Astrocyte (in vitro differentiated cells and primary cell): ENCODE measurements at regions not wholly inside any gene's neighbourhood (a gene's known extent, or its start where the extent isn't known, plus 50 kb on each side); places are given as distances from the start of the nearest gene placed in this dataset.

ENCODE experiments used
- DNase-seq: peaks from one replicate; pipeline ENCODE4 v3.0.0-alpha.2; 2010; ENCODE audit warnings: low read depth
- FAIRE-seq: peaks from 2 replicates; lab custom pipeline; 2011; peaks lifted over from hg19 to GRCh38; lab: Jason Lieb, UNC
- H2AFZ ChIP-seq: 2 replicates; pipeline ENCODE4 v1.6.0; 2012; ENCODE audit warnings: low read depth, low read length, inconsistent platforms
- H3K27ac ChIP-seq: 2 replicates; pipeline ENCODE4 v1.5.1; 2011; ENCODE audit warnings: low read depth, low read length, inconsistent platforms
- H3K27me3 ChIP-seq: 2 replicates; pipeline ENCODE4 v1.6.0; 2011; ENCODE audit warnings: low read length, inconsistent platforms; ENCODE audit not compliant: insufficient read depth
- H3K36me3 ChIP-seq: 2 replicates; pipeline ENCODE4 v1.5.1; 2011; ENCODE audit warnings: low read length, inconsistent platforms; ENCODE audit not compliant: insufficient read depth
- H3K4me1 ChIP-seq: 2 replicates; pipeline ENCODE4 v1.5.1; 2011; ENCODE audit warnings: low read length, inconsistent platforms; ENCODE audit not compliant: insufficient read depth
- H3K4me2 ChIP-seq: 2 replicates; pipeline ENCODE4 v1.6.0; 2012; ENCODE audit warnings: low read length, inconsistent platforms
- H3K4me3 ChIP-seq: 2 replicates; pipeline ENCODE4 v1.5.1; 2011; ENCODE audit warnings: low read depth, mild to moderate bottlenecking, low read length, inconsistent platforms; ENCODE audit not compliant: insufficient read depth
- H3K79me2 ChIP-seq: 2 replicates; pipeline ENCODE4 v1.6.0; 2012; ENCODE audit warnings: mild to moderate bottlenecking, low read length, inconsistent platforms; ENCODE audit not compliant: insufficient read depth
- H3K9ac ChIP-seq: 2 replicates; pipeline ENCODE4 v1.6.0; 2012; ENCODE audit warnings: mild to moderate bottlenecking, low read length, inconsistent platforms
- H3K9me3 ChIP-seq: 2 replicates; pipeline ENCODE4 v1.5.1; 2012; ENCODE audit warnings: low read depth, mild to moderate bottlenecking, low read length, inconsistent platforms; ENCODE audit not compliant: insufficient read depth
- H4K20me1 ChIP-seq: 2 replicates; pipeline ENCODE4 v1.6.0; 2012; ENCODE audit warnings: low read length, inconsistent platforms; ENCODE audit not compliant: insufficient read depth
- H3K27ac Mint-ChIP-seq: one replicate; pipeline ENCODE4 v1.8.0; 2021; ENCODE audit warnings: mild to moderate bottlenecking, mixed read lengths; ENCODE audit not compliant: unreplicated experiment
- H3K27me3 Mint-ChIP-seq: one replicate; pipeline ENCODE4 v1.8.0; 2021; ENCODE audit warnings: low read depth, mixed read lengths; ENCODE audit not compliant: unreplicated experiment
- H3K36me3 Mint-ChIP-seq: one replicate; pipeline ENCODE4 v1.8.0; 2021; ENCODE audit warnings: low read depth, mixed read lengths; ENCODE audit not compliant: unreplicated experiment
- H3K4me1 Mint-ChIP-seq: one replicate; pipeline ENCODE4 v1.8.0; 2021; ENCODE audit warnings: low read depth, mixed read lengths; ENCODE audit not compliant: unreplicated experiment
- H3K4me3 Mint-ChIP-seq: one replicate; pipeline ENCODE4 v1.8.0; 2021; ENCODE audit warnings: mild to moderate bottlenecking, moderate library complexity, mixed read lengths; ENCODE audit not compliant: unreplicated experiment
- H3K9me3 Mint-ChIP-seq: one replicate; pipeline ENCODE4 v1.8.0; 2021; ENCODE audit warnings: mild to moderate bottlenecking, mixed read lengths; ENCODE audit not compliant: unreplicated experiment
- CTCF ChIP-seq: IDR thresholded peaks from 2 replicates; pipeline ENCODE4 v1.5.1; 2011; ENCODE audit warnings: low read depth, mild to moderate bottlenecking, inconsistent platforms, low read length, moderate library complexity; ENCODE audit not compliant: insufficient read depth
- EZH2 ChIP-seq: IDR thresholded peaks from 2 replicates; pipeline ENCODE4 v1.6.1; 2012; ENCODE audit warnings: mild to moderate bottlenecking, low read length, inconsistent platforms; ENCODE audit not compliant: insufficient read depth

- DNase-seq (peak; percentile 46), FAIRE-seq (no peak)
- H4K20me1 ChIP-seq = no peaks in the 10 kb centered on the region
- no peaks in the 10 kb centered on the region for H3K4me1 ChIP-seq
- H3K36me3 ChIP-seq = no peaks in the 10 kb centered on the region
- TF ChIP-seq EZH2 = no peak
- no peak for TF ChIP-seq CTCF
- no peaks in the 10 kb centered on the region for H3K79me2 ChIP-seq
- no peak overlapping the region for H3K27ac ChIP-seq
- H3K4me2 ChIP-seq = no peak overlapping the region
- no peak overlapping the region for H3K4me3 ChIP-seq
- H3K27me3 ChIP-seq = no peaks in the 10 kb centered on the region
- H3K27me3 Mint-ChIP-seq = peaks cover 2% of the 10 kb centered on the region
- H3K9ac ChIP-seq = no peak overlapping the region
- no peaks in the 10 kb centered on the region for H3K9me3 ChIP-seq
- peaks cover 4% of the 10 kb centered on the region for H3K9me3 Mint-ChIP-seq
- H3K4me3 Mint-ChIP-seq = no peak overlapping the region
- H2AFZ ChIP-seq = no peak overlapping the region
- H3K36me3 Mint-ChIP-seq = peaks cover 2% of the 10 kb centered on the region
- no peaks in the 10 kb centered on the region for H3K4me1 Mint-ChIP-seq
- peak overlapping the region; percentile 34 for H3K27ac Mint-ChIP-seq
Measured at GRCh38 chr9:115930472-115930871, 223.1 kb upstream of the PAPPA start.

GRCh38 chr9:115938479-115938878, 215.1 kb upstream of the PAPPA start:
- DNase-seq (no peak), FAIRE-seq (no peak)
- H3K9me3 ChIP-seq = no peaks in the 10 kb centered on the region
- H3K4me1 ChIP-seq = peaks cover 15% of the 10 kb centered on the region
- no peaks in the 10 kb centered on the region for H3K27me3 Mint-ChIP-seq
- H3K4me1 Mint-ChIP-seq = peaks cover 32% of the 10 kb centered on the region
- no peaks in the 10 kb centered on the region for H3K27me3 ChIP-seq
- no peak overlapping the region for H3K4me3 ChIP-seq
- H3K9ac ChIP-seq = no peak overlapping the region
- H3K4me3 Mint-ChIP-seq = no peak overlapping the region
- no peaks in the 10 kb centered on the region for H3K36me3 ChIP-seq
- H3K4me2 ChIP-seq = peak overlapping the region; percentile 29
- no peaks in the 10 kb centered on the region for H3K79me2 ChIP-seq
- no peaks in the 10 kb centered on the region for H3K36me3 Mint-ChIP-seq
- H3K27ac ChIP-seq = peak overlapping the region; percentile 55
- TF ChIP-seq EZH2 (no peak), CTCF (no peak)
- no peak overlapping the region for H2AFZ ChIP-seq
- H3K9me3 Mint-ChIP-seq = no peaks in the 10 kb centered on the region
- H4K20me1 ChIP-seq = no peaks in the 10 kb centered on the region
- peak overlapping the region; percentile 50 for H3K27ac Mint-ChIP-seq

GRCh38 chr9:115939065-115939765, 214.4 kb upstream of the PAPPA start:
- peak overlapping the region; percentile 15 for H3K9ac ChIP-seq

More at GRCh38 chr9:115939065-115939765, 214.4 kb upstream of the PAPPA start:
- Mint-ChIP-seq H3K4me1 (peaks cover 37% of the 10 kb centered on the region), H3K4me3 (no peak overlapping the region), H3K27ac (peak overlapping the region; percentile 50), H3K9me3 (no peaks in the 10 kb centered on the region), H3K36me3 (no peaks in the 10 kb centered on the region), H3K27me3 (no peaks in the 10 kb centered on the region)
- H3K27ac ChIP-seq = peak overlapping the region; percentile 55
- peaks cover 22% of the 10 kb centered on the region for H3K4me1 ChIP-seq
- H3K27me3 ChIP-seq = no peaks in the 10 kb centered on the region
- no peaks in the 10 kb centered on the region for H3K79me2 ChIP-seq
- no peak overlapping the region for H2AFZ ChIP-seq
- no peaks in the 10 kb centered on the region for H3K9me3 ChIP-seq
- FAIRE-seq = peak; percentile 71
- no peak overlapping the region for H3K4me3 ChIP-seq
- no peaks in the 10 kb centered on the region for H3K36me3 ChIP-seq
- peak overlapping the region; percentile 29 for H3K4me2 ChIP-seq
- H4K20me1 ChIP-seq = no peaks in the 10 kb centered on the region
- peak; percentile 90 for DNase-seq
- TF ChIP-seq EZH2 (no peak), CTCF (no peak)
